Liver (tissue), 3 donors: ENCODE measurements at regions not wholly inside any gene's neighbourhood (a gene's known extent, or its start where the extent isn't known, plus 50 kb on each side); places are given as distances from the start of the nearest gene placed in this dataset.

ENCODE experiments used
- CTCF ChIP-seq: fragments of 150-350 bp; IDR thresholded peaks from 2 replicates; pipeline ENCODE4 v1.5.1; 2017; ENCODE audit warnings: improper control_type of control experiment, low read depth, low read length; ENCODE audit not compliant: missing input control
- FOXA2 ChIP-seq: IDR thresholded peaks from 2 replicates; pipeline ENCODE4 v1.6.1; 2016; ENCODE audit warnings: antibody characterized with exemption
- GABPA ChIP-seq, 2 donors: IDR thresholded peaks in 1 of 2; conservative IDR thresholded peaks in 1 of 2; 2 replicates each; pipeline ENCODE4 v1.6.1; 2016; ENCODE audit warnings: antibody characterized with exemption in 2 of 2, mild to moderate bottlenecking in 1 of 2, moderate library complexity in 1 of 2
- HNF4A ChIP-seq, 2 donors: conservative IDR thresholded peaks; 2 replicates each; pipeline ENCODE4 v1.6.1; 2016; ENCODE audit warnings: antibody characterized with exemption in 2 of 2, mild to moderate bottlenecking in 2 of 2
- HNF4G ChIP-seq: IDR thresholded peaks from 2 replicates; pipeline ENCODE4 v1.6.1; 2016; ENCODE audit warnings: antibody characterized with exemption
- JUND ChIP-seq, 2 donors: IDR thresholded peaks; 2 replicates each; pipeline ENCODE4 v1.6.1; 2016; ENCODE audit warnings: antibody characterized with exemption in 2 of 2
- MAX ChIP-seq: IDR thresholded peaks from 2 replicates; pipeline ENCODE4 v1.6.1; 2016; ENCODE audit warnings: antibody characterized with exemption
- NR2F2 ChIP-seq: IDR thresholded peaks from 2 replicates; pipeline ENCODE4 v1.6.1; 2016; ENCODE audit warnings: antibody characterized with exemption
- RAD21 ChIP-seq, 2 donors: IDR thresholded peaks; 2 replicates each; pipeline ENCODE4 v1.6.1; 2016; ENCODE audit warnings: antibody characterized with exemption in 2 of 2, mild to moderate bottlenecking in 2 of 2
- REST ChIP-seq: IDR thresholded peaks from 2 replicates; pipeline ENCODE4 v1.6.1; 2016; ENCODE audit warnings: antibody characterized with exemption, mild to moderate bottlenecking
- SP1 ChIP-seq: IDR thresholded peaks from 2 replicates; pipeline ENCODE4 v1.6.1; 2018; ENCODE audit warnings: antibody characterized with exemption, mild to moderate bottlenecking
- TAF1 ChIP-seq: conservative IDR thresholded peaks from 2 replicates; pipeline ENCODE4 v1.6.1; 2016; ENCODE audit warnings: antibody characterized with exemption, mild to moderate bottlenecking
- YY1 ChIP-seq: IDR thresholded peaks from 2 replicates; pipeline ENCODE4 v1.6.1; 2016; ENCODE audit warnings: antibody characterized with exemption, mild to moderate bottlenecking
- TF ChIP-seq, protein P1 (sequence below): IDR thresholded peaks from 2 replicates; pipeline ENCODE4 v1.6.1; 2016; ENCODE audit warnings: antibody characterized with exemption
- donor health status: healthy.
- donor health status: healthy.

DNA sequence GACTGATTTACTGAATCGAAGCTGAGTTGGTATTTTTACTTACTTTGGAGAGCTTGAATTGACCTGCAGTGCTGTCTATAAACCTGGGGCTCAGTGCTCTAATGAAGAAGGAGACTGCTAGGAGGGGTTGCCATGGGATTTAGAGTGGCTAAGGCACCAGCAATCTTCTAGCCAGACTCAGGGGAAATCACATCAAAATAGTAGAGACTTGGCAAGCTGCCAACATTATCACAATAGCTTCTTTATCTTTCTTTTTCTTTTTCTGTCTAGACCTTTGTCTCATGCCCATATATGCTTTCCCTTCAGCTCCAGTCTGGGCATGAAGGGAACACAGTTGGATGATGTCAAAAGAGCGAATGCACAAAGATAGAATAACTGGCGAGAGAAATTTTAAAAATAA is 301.1 kb upstream of the DPYD start:
- TF ChIP-seq CTCF (no peak), YY1 (no peak), MAX (no peak), HNF4G (no peak), RAD21 (IDR thresholded peaks at IDR 0.05) (no peak), REST (no peak), JUND (IDR thresholded peaks at IDR 0.05) (no peak), NR2F2 (no peak), SP1 (no peak), HNF4A (conservative IDR thresholded peaks at IDR 0.05) (no peak), GABPA (IDR thresholded peaks at IDR 0.05 in 1 of 2, conservative IDR thresholded peaks at IDR 0.05 in 1 of 2) (no peak), FOXA2 (no peak), TAF1 (no peak)
- TF ChIP-seq, protein P1, sequence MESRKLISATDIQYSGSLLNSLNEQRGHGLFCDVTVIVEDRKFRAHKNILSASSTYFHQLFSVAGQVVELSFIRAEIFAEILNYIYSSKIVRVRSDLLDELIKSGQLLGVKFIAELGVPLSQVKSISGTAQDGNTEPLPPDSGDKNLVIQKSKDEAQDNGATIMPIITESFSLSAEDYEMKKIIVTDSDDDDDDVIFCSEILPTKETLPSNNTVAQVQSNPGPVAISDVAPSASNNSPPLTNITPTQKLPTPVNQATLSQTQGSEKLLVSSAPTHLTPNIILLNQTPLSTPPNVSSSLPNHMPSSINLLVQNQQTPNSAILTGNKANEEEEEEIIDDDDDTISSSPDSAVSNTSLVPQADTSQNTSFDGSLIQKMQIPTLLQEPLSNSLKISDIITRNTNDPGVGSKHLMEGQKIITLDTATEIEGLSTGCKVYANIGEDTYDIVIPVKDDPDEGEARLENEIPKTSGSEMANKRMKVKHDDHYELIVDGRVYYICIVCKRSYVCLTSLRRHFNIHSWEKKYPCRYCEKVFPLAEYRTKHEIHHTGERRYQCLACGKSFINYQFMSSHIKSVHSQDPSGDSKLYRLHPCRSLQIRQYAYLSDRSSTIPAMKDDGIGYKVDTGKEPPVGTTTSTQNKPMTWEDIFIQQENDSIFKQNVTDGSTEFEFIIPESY, result no peak
